GM19099 (cell line): ENCODE measurements at regions not wholly inside any gene's neighbourhood (a gene's known extent, or its start where the extent isn't known, plus 50 kb on each side); places are given as distances from the start of the nearest gene placed in this dataset.

Source experiments
- POLR2A ChIP-seq: IDR thresholded peaks from 3 replicates; pipeline ENCODE4 v1.6.1; 2011; ENCODE audit warnings: low read depth; ENCODE audit not compliant: insufficient read length; ENCODE audit errors: extremely low read depth

DNA sequence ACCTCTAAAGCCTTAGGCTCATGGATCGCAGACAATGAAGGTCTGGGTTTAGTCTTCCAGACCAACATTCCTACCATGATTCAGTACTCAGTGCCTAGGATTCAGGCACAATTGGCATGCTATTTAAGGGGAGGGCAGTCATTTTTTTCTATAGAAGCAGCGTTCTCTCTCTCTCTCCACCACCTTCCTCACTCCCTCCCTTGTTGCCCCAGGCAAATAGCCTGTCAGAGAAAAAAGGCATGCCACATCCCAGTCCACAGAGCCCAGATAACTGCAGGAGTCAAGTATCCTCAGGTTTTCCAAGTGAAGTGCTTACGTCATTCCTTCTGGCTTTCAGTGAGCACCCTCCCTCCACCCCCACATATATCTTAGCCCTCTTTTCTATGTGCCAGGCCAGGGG, 533.0 kb downstream of the BCOR start:
- no peak for TF ChIP-seq POLR2A

DNA sequence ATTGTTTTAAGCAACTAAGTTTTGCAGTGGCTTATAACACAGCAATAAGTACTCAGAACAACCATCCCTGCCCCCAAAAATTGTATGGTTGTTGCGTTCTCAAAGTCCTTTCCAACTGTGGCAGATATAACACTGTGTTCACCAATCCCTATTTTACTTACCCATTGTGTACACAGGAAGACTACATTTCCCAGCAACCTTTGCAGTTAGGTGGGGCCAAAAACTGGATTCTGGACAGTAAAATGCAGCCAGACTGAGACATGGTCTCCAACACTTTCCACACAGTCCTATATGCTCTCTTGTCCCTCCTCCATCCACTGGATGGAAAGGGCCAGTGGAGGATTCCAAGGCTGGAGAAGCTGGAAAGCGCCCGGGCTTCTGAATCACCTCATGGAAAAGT, 523.6 kb downstream of the BCOR start:
- no peak for TF ChIP-seq POLR2A

DNA sequence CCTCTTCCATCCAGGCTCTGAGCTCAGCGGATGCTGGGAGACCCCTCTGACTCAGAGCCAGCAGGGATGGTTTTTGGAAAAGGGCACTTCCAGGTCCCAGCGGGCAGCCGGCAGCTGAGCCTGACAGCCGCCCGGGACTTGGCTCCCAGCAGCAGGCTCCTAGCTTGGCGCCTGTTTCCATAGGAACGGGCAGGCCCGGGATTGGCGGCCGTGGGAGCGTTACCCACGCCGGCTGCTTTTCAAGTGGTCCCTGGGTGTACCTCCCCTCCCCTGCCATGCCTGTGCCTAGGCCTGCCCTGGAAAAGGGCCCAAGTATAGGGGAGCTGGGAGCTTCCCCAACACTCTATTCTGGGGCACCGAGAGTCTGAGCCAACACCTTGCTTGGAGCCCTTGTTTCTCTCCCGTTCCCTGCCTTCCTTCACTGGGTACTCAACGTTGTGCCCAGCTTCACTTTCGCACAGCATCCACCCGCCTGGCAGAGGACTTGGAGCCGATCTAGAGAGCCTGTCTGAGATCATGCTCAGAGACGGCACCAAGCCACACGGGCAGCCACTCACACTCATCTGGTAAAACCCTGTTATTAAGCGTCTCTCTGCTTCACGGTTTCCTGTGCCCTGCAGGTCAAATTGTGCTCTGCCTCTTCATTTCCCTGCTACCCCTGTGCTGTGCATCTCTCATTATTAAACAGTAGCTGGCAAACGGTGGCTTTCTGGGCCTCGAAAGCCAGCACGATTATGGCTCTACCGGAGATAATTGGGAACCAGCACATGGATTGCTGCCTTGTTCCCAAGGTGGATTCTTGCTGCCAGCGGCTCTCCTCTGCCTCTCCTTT, 521.5 kb downstream of the BCOR start:
- TF ChIP-seq POLR2A: no peak

DNA sequence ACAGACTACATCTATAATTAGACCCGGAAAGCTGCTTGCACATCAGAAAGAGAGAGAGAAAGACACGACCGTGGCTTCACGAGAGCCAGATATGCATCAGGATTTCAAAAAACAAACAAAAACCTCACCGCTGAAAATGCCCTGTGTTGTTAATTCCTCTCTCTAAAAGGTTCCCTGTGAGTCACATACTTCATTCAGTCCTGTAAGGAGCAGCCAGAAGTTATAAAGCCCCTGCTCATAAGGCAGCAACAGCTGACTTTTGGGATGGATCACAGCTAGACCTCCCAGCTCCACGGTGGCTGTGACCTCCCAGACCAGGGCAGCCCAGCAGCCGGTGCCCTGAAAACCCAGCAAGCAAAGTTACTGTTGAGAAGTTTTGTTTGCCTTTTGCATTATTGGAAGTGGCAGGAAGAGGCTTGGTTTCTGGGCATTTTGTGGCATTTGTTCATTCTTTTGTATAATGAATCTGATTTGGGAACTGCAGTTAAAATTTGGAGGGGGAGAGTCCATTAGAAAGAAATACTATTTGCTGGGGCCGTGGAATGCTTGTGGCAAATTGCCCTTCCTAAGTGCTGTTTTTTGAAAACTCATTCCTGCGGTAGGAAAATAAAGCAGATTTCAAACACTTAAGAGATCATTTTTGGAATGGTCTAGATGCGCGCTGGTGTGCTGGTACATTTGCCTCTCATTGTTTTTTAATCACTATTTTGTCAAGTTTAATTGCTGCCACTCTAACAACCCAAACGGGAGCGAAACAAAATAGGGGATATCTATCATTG, 520.4 kb downstream of the BCOR start:
- no peak for TF ChIP-seq POLR2A

DNA sequence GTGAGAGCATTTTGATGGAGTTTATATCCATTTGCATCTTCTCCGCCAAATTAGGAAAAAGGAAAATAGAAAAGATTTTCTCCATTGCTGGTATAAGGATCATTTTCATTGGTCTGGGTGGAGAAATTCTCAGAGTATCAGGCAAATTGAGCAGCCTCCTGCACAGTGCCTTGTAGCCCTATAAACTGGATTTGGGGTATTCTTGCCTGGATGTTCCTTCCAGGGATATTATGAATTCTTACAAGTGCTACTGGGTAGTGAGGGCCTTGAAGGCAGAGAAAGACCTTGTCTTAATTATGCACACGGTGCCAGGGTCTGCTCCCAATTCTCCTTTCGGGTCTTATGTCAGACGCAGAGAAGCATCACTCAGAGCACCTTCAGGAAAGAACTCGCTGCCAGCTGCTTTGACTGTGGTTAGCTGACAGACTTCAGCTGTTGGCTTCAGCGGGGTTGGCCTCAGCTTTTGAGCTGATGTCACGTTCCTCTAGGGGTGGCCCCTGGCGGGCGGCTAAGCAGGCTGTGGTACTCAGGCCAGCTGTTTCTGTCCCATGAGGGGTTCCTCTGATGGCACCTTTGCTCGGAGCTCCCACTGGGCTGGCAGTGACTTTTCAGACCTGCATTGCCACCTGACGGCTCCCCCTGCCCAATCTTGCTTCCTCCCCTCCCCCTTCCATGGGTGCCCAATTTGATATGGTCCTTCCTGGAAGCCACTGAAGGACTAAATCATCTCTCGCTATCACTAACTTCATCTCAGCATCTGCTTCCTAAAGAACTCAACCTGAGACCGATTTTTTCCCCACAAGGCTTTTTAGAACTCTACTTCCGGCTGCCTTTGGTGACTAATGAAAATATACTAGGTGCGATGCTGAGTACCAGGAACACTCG, 519.5 kb downstream of the BCOR start:
- no peak for TF ChIP-seq POLR2A

DNA sequence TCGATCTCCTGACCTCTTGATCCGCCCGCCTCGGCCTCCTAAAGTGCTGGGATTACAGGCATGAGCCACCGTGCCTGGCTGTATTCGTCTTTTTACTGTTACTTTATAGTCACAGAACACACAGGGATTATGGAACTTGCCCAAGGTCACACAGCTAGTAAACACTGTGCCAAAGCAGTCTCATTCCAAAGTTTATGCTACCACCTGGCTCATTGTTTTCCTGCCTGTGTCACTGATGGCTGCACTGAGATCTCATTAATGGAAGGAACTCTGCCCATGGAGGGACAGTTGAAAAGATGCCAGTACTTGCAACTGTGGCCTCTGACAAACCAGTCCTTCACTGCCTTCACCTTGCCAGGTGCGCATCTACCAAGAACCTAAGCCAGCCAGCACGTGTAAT, 517.7 kb downstream of the BCOR start:
- TF ChIP-seq POLR2A: no peak

DNA sequence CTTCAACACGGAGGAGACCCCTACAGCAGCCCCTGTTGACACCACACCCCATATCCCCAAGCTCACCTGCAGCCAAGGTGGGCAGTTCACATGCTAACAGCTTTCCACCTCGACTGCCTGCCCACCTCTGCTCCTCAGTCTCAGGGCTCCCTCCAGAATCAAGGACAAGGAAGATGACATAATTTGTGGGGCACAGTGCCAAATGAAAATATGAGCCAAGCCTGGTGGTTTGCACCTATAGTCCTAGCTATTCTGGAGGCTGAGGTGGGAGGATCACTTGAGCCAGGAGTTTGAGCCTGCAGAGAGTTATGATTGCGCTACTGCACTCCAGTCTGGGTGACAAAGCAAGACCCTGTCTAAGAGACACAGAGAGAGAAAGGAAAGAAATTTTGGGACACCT, 516.3 kb downstream of the BCOR start:
- no peak for TF ChIP-seq POLR2A

DNA sequence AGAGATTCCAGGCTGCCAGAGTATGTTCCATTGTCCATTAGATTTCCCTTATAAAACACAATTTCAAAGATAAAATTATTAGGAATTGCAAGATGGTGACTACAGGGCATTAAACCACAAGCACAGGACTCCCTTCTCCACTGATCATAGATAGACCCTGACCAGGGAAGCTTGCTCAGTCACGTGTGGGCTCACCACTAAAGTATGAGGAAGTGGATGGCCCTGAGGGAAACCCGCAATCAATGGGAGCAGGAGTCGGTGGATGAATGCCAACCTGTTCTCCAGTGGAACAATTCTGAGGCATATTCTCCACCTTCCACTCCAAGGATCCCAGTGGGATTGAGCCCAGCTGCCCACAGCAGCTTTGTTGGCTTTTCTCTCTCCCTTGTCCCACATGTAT, 515.7 kb downstream of the BCOR start:
- TF ChIP-seq POLR2A: no peak

DNA sequence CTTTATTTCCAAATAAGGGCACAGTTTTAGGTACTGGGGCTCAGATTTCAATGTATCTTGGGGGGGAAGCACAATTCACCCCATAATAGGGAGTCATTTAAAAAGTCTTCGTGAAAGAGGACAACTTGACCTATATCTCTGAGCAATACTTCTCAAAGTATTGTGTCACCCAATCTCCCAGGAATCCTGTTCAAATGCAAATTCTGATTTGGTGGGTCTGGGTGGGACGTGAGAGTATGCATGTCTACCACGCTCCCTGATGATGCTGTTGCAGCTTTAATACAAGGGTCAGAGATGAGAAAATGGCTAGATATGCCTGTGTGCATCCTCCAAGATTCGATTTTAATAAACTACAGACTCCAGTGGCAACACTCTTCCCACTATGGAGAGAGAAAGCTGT, 514.8 kb downstream of the BCOR start:
- no peak for TF ChIP-seq POLR2A

DNA sequence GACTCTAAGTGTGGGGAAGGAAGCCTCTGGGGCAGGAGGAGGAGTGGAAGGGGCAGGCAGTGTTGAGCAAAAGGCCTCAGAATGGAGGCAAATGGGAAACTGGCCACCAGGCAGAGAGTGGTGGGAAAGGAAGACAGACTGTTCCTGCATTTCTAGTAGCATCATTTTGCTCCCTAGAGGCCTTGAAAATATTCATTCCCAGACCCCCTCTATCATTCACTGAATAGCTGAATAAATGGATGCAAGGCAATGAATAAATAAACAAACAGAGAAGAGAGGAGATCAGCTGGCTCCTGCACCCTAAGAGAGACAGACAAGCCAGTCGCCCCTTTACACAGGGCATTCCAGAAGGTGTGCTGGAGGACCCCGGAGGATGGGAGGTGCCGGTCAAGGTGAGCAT, 511.9 kb downstream of the BCOR start:
- TF ChIP-seq POLR2A: no peak

DNA sequence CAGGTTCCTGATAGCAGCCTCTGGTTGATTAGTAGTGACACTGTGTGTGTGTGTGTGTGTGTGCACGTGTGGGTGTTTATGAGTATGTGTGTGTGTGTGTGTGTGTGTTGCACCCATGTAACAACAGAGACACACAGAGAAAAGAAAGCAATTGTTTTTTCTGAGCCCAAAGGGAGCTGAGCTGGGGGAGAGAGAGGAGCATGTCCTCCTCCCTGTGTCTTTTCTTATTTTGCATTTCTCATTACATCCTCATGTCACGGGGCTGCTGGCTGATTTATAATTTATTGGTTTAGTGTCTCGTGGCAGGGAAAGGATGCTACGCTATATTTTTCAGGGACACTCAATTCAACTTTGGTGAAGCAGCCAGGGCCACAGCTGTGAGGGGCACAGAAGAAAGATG, 511.4 kb downstream of the BCOR start:
- no peak for TF ChIP-seq POLR2A

DNA sequence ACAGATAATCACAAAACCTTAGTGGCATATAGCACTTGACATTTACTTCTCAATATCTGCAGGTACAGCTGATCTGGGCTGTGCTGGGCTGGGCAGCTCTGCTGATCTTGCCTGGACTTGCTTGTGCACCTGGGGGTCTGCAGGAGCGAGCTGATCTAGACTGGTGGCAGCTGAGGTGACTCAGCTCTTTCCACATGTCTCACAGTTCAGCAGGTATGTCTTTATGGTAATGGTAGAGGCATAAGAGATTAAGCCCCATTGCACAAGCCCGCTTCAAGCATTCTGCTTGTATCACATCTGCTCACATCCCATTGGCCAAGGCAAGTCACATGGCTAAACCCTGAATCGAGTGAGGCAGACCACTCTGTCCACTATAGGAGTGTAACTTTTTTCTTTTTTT, 506.7 kb downstream of the BCOR start:
- TF ChIP-seq POLR2A: no peak

DNA sequence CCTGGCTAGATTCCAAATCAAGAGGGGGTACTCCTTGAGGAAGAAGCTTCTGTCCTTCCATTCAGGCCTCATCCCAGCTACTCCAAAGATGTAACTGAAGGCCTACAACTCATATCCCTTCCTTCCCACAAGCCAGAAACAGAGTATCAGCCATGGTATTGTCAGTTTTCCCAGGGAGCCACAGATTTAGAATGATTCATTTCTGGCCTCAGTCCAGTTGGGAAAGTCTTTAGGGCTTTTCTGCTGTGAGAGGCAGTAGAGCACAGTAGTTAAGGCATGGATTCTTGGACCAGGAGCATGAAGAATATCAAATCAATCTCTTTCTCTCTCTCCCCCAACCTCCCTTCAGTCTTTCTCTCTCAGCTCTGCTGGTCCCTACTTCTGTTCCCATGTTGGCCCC, 505.0 kb downstream of the BCOR start:
- TF ChIP-seq POLR2A: no peak

DNA sequence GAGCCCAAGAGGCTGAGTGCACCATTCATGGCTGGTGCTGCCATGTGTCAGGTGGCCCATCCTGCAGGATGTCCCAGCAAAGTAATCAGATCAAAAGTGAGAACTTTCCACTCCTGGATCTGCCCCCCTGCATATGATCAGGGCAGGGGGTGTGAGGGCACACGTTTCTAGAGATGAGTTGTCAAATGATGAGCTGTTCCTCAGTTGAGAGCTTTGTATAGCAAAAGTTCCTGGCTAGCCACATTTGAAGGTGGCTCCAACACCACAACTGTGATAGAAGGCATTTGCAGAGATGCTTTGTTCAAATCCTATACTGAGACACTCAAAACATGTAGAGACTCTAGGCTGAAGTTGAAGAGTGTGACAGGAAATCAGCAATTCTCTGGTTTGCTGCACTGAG, 501.8 kb downstream of the BCOR start:
- TF ChIP-seq POLR2A: no peak

DNA sequence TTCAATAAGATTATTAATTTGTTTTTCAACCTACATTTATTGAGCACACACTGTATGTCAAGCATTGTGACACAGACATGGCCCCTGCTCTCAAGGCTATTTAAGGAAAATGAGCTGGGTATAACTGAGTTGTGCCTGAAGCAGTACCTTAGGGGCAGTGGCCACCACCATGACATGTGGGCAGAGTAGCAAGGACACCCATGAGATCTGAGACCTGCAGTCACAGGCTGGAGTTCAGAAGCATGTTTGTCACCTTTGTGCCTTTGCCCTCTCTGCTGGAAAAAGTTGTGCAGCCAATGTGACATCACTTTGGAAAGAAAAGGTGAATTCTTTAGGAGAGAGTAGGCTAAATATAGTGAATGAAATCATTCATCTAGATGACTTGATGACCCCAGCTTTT, 501.3 kb downstream of the BCOR start:
- no peak for TF ChIP-seq POLR2A

DNA sequence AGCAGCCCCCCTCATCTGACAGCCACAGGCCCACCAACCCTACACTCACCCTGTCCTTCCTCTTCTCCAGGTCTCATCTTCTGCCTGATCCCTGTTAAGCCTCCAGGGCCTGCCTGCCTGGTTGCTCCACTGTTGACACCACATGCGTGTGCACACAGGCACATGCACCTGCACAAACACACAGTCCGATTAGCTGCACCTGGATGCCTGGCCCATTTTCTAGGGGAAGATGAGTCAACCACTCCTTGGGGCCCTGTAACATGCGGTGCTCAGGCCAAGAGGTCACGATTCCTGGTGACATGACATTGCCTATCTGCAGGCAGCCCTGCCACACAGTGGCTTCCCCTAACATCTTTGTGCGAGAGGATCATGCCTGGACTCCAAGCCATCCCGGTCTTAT, 498.4 kb downstream of the BCOR start:
- no peak for TF ChIP-seq POLR2A

DNA sequence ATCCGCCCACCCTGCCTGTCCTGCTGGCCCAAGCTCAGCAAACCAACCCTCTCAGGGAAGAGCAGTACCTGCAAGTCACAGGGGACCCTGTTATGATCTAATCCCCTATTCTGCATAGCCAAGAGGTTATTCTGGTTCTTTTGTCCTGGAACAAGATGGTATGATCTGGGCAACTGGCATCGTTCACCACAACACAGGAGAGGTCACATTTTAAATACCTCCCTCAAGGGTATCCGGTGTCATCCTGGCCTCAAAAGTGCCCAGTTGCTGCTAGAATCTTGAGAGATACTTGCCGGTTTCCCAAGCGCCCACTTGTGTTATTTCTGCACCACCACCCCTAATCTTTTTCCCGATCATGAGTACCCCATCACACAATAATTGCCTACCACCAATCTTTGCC, 497.5 kb downstream of the BCOR start:
- TF ChIP-seq POLR2A: no peak
